SK-N-SH (cell line): ENCODE measurements at regions not wholly inside any gene's neighbourhood (a gene's known extent, or its start where the extent isn't known, plus 50 kb on each side); places are given as distances from the start of the nearest gene placed in this dataset.

Experiments
- CTCF ChIA-PET: fragments of 300-600, 350-600 bp; formaldehyde crosslinking; extraction: SDS; loops from one replicate; lab custom pipeline; 2021; lab: Yijun Ruan, JAX
- POLR2A ChIA-PET: fragments of 350-600 bp; sonication (Branson Sonifier 250); formaldehyde crosslinking; extraction: SDS; loops from one replicate; lab custom pipeline; 2020; ENCODE audit warnings: antibody characterized with exemption, inconsistent platforms; lab: Yijun Ruan, JAX
- DNase-seq: peaks from one replicate; pipeline ENCODE4 v3.0.0; 2012
- H2AFZ ChIP-seq: fragments of 200-600 bp; sonication (generic); 2 replicates; pipeline ENCODE4 v1.8.1; 2016; ENCODE audit warnings: antibody characterized with exemption, mild to moderate bottlenecking, low read depth
- H3F3A ChIP-seq: fragments of 200-600 bp; sonication (generic); replicated peaks from 2 replicates; pipeline ENCODE3; 2016; ENCODE audit warnings: antibody characterized with exemption, mild to moderate bottlenecking; ENCODE audit not compliant: insufficient read depth
- H3K27ac ChIP-seq, 2 experiments: fragments of 200-500 bp in 1 of 2; fragments of 200-600 bp in 1 of 2; sonication (Bioruptor generic) in 1 of 2; sonication (generic), shearing (Covaris generic) in 1 of 2; 2 replicates each; pipeline versions ENCODE4 v1.5.1 to v1.6.1; 2014 to 2016; ENCODE audit warnings: low read depth in 2 of 2, inconsistent platforms in 1 of 2, low read length in 1 of 2, mild to moderate bottlenecking in 1 of 2, mixed read lengths in 1 of 2
- H3K27me3 ChIP-seq: fragments of 200-600 bp; sonication (generic), shearing (Covaris generic); 2 replicates; pipeline ENCODE4 v1.6.1; 2016; ENCODE audit warnings: mixed run types; ENCODE audit not compliant: insufficient read depth
- H3K36me3 ChIP-seq, 2 experiments: fragments of 200-500 bp in 1 of 2; fragments of 200-600 bp in 1 of 2; sonication (Bioruptor generic) in 1 of 2; sonication (generic) in 1 of 2; replicated peaks in 1 of 2; 2 replicates each; pipeline versions ENCODE3 to v1.5.1; 2014 to 2016; ENCODE audit warnings: low read length in 1 of 2, mild to moderate bottlenecking in 1 of 2; ENCODE audit not compliant: insufficient read depth in 2 of 2, control insufficient read depth in 1 of 2
- H3K4me1 ChIP-seq, 2 experiments: fragments of 200-500 bp in 1 of 2; fragments of 200-600 bp in 1 of 2; sonication (Bioruptor generic) in 1 of 2; sonication (generic), shearing (Covaris generic) in 1 of 2; 2 replicates each; pipeline versions ENCODE4 v1.5.1 to v1.6.1; 2014 to 2016; ENCODE audit warnings: low read depth in 1 of 2, low read length in 1 of 2, mixed run types in 1 of 2; ENCODE audit not compliant: insufficient read depth in 2 of 2, control insufficient read depth in 1 of 2
- H3K4me2 ChIP-seq: fragments of 200-600 bp; sonication (generic), shearing (Covaris generic); 2 replicates; pipeline ENCODE4 v1.6.1; 2017; ENCODE audit warnings: mixed run types
- H3K4me3 ChIP-seq, 2 experiments: fragments of 200-500 bp in 1 of 2; fragments of 200-600 bp in 1 of 2; sonication (Bioruptor generic) in 1 of 2; sonication (generic), shearing (Covaris generic) in 1 of 2; 2 replicates each; pipeline versions ENCODE4 v1.5.1 to v1.8.1; 2014 to 2016; ENCODE audit warnings: low read depth in 2 of 2, inconsistent platforms in 1 of 2, low read length in 1 of 2, mild to moderate bottlenecking in 1 of 2, mixed read lengths in 1 of 2, moderate library complexity in 1 of 2
- H3K79me2 ChIP-seq: fragments of 200-600 bp; sonication (generic); 2 replicates; pipeline ENCODE4 v1.8.1; 2017; ENCODE audit warnings: mild to moderate bottlenecking; ENCODE audit not compliant: insufficient read depth
- H3K9ac ChIP-seq: fragments of 200-600 bp; sonication (generic); 2 replicates; pipeline ENCODE4 v1.6.1; 2017; ENCODE audit warnings: mixed run types
- H3K9me2 ChIP-seq: fragments of 200-600 bp; sonication (generic); 2 replicates; pipeline ENCODE4 v1.6.1; 2017; ENCODE audit warnings: mixed run types
- H3K9me3 ChIP-seq: fragments of 200-600 bp; sonication (generic); 2 replicates; pipeline ENCODE4 v1.6.1; 2017; ENCODE audit warnings: mixed run types, mild to moderate bottlenecking, moderate library complexity
- H4K20me1 ChIP-seq: fragments of 200-600 bp; sonication (generic); 2 replicates; pipeline ENCODE4 v1.6.1; 2017; ENCODE audit warnings: mild to moderate bottlenecking, mixed run types; ENCODE audit not compliant: insufficient read depth
- ELF1 ChIP-seq: IDR thresholded peaks from 2 replicates; pipeline ENCODE4 v1.4.0; 2012
- FOSL2 ChIP-seq: IDR thresholded peaks from 2 replicates; pipeline ENCODE4 v1.4.0; 2012; ENCODE audit warnings: low read depth, mild to moderate bottlenecking, moderate library complexity, borderline replicate concordance
- JUND ChIP-seq: IDR thresholded peaks from 2 replicates; pipeline ENCODE4 v1.4.0; 2012
- MXI1 ChIP-seq: IDR thresholded peaks from 2 replicates; pipeline ENCODE4 v1.6.1; 2012; ENCODE audit warnings: mild to moderate bottlenecking, low read depth, low read length, improper control_type of control experiment
- NFIC ChIP-seq: IDR thresholded peaks from 2 replicates; pipeline ENCODE4 v1.4.0; 2012; ENCODE audit warnings: borderline replicate concordance
- NRF1 ChIP-seq: IDR thresholded peaks from 2 replicates; pipeline ENCODE4 v1.6.1; 2012; ENCODE audit warnings: low read depth, mild to moderate bottlenecking, low read length
- PBX3 ChIP-seq: IDR thresholded peaks from 2 replicates; pipeline ENCODE4; 2012
- RAD21 ChIP-seq: IDR thresholded peaks from 2 replicates; pipeline ENCODE4 v1.6.1; 2012; ENCODE audit warnings: mild to moderate bottlenecking, low read length
- SIN3A ChIP-seq: IDR thresholded peaks from 2 replicates; pipeline ENCODE4 v1.6.1; 2012; ENCODE audit warnings: low read depth, mild to moderate bottlenecking, low read length, moderate library complexity, borderline replicate concordance
- SMC3 ChIP-seq: IDR thresholded peaks from 2 replicates; pipeline ENCODE4 v1.6.1; 2012; ENCODE audit warnings: low read depth, low read length, improper control_type of control experiment
- TAF1 ChIP-seq: IDR thresholded peaks from 2 replicates; pipeline ENCODE4 v1.6.1; 2012; ENCODE audit warnings: low read depth, mild to moderate bottlenecking, low read length, moderate library complexity, borderline replicate concordance
- TEAD4 ChIP-seq: IDR thresholded peaks from 2 replicates; pipeline ENCODE4 v1.4.0; 2012; ENCODE audit warnings: mild to moderate bottlenecking, borderline replicate concordance; ENCODE audit not compliant: insufficient read depth
- ZBTB33 ChIP-seq: IDR thresholded peaks from 2 replicates; pipeline ENCODE4 v1.4.0; 2012; ENCODE audit warnings: low read depth, borderline replicate concordance
- WGBS: methylation state at CpG from one replicate; pipeline ENCODE4 v1.1.6; 2017; ENCODE audit warnings: low lambda C conversion rate; 5-methylcytosine and 5-hydroxymethylcytosine counted together
- TF ChIP-seq, protein P1 (sequence below): fragments of 200-600 bp; sonication (generic); IDR thresholded peaks from 2 replicates; pipeline ENCODE4 v1.6.1; 2017; ENCODE audit warnings: antibody characterized with exemption, mild to moderate bottlenecking, moderate library complexity

DNA sequence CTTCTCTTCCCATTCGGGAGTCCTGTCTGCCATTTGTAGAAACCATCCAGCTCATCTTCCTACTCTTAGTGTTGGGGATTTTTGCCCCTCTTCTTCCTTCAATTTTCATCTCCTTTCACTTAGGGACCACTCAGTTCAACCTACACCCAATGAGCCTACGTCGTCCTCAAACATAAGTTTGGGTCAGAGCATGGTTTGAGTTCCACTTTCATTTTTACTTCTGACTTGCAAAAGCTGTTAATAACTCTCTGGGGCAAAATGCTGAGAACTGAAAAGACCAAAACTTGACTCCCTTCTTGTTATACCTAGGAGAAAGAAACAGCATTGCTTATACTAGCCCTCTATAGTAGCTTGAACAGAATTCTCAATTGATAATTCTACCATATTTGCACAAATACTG is 381.5 kb upstream of the MPDZ start:
- Histone ChIP-seq H4K20me1 (no peaks in the 10 kb centered on the region), H3K9ac (no peak overlapping the region)
- TF ChIP-seq ELF1 = no peak
- TF ChIP-seq RAD21 = no peak
- no peak for TF ChIP-seq PBX3
- TF ChIP-seq, protein P1, sequence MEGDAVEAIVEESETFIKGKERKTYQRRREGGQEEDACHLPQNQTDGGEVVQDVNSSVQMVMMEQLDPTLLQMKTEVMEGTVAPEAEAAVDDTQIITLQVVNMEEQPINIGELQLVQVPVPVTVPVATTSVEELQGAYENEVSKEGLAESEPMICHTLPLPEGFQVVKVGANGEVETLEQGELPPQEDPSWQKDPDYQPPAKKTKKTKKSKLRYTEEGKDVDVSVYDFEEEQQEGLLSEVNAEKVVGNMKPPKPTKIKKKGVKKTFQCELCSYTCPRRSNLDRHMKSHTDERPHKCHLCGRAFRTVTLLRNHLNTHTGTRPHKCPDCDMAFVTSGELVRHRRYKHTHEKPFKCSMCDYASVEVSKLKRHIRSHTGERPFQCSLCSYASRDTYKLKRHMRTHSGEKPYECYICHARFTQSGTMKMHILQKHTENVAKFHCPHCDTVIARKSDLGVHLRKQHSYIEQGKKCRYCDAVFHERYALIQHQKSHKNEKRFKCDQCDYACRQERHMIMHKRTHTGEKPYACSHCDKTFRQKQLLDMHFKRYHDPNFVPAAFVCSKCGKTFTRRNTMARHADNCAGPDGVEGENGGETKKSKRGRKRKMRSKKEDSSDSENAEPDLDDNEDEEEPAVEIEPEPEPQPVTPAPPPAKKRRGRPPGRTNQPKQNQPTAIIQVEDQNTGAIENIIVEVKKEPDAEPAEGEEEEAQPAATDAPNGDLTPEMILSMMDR = no peak
- no peak for TF ChIP-seq ZBTB33
- no peak for TF ChIP-seq SMC3
- TF ChIP-seq MXI1 = no peak
- no peak for TF ChIP-seq TEAD4
- TF ChIP-seq FOSL2 = no peak
- TF ChIP-seq SIN3A = no peak
- no peak for TF ChIP-seq NFIC
- TF ChIP-seq JUND = no peak
- TF ChIP-seq TAF1 = no peak
- no peak for TF ChIP-seq NRF1
- TF ChIP-seq, all 33 proteins: peak for 0
- H3K4me3 ChIP-seq = no peak overlapping the region
- H2AFZ ChIP-seq = no peak overlapping the region
- no peaks in the 10 kb centered on the region for H3K27me3 ChIP-seq
- H3F3A ChIP-seq = no peaks in the 10 kb centered on the region
- no peak overlapping the region for H3K4me2 ChIP-seq
- WGBS = 69% methylated on average over 3 of the region's 3 CpGs
- H3K36me3 ChIP-seq = no peaks in the 10 kb centered on the region
- POLR2A ChIA-PET = no interaction called here
- H3K27ac ChIP-seq = no peak overlapping the region
- no peaks in the 10 kb centered on the region for H3K9me3 ChIP-seq
- DNase-seq = no peak
- no peaks in the 10 kb centered on the region for H3K4me1 ChIP-seq
- no peaks in the 10 kb centered on the region for H3K79me2 ChIP-seq
- H3K9me2 ChIP-seq = no peaks in the 10 kb centered on the region
- CTCF ChIA-PET = no interaction called here
